ENCODE measurements at regions not wholly inside any gene's neighbourhood (a gene's known extent, or its start where the extent isn't known, plus 50 kb on each side); places are given as distances from the start of the nearest gene placed in this dataset.

- no peaks in the 10 kb centered on the region for H3K27me3 Mint-ChIP-seq (ENCODE audit: insufficient read depth, low read depth)
- H3K27ac Mint-ChIP-seq: no peak overlapping the region
- H4K20me1 ChIP-seq (ENCODE audit: low read depth): no peaks in the 10 kb centered on the region
- no peaks in the 10 kb centered on the region for H3K36me3 Mint-ChIP-seq
- H3K27ac ChIP-seq: no peak overlapping the region
- H3F3A ChIP-seq (ENCODE audit: low read depth): no peaks in the 10 kb centered on the region
- H3K9ac ChIP-seq: no peak overlapping the region
- H3K27me3 ChIP-seq: no peaks in the 10 kb centered on the region
- no peak overlapping the region for H2AFZ ChIP-seq (replicated peaks)
- no peaks in the 10 kb centered on the region for H3K36me3 ChIP-seq
- H3K9me3 ChIP-seq (ENCODE audit: low read depth): no peaks in the 10 kb centered on the region
- no peak overlapping the region for H3K4me2 ChIP-seq
- H3K79me2 ChIP-seq (ENCODE audit: low read depth): no peaks in the 10 kb centered on the region
- H3K4me3 Mint-ChIP-seq: no peak overlapping the region
- no peaks in the 10 kb centered on the region for H3K4me1 ChIP-seq
- TF ChIP-seq EZH2 (IDR thresholded peaks at IDR 0.05): no peak
- no peak for TF ChIP-seq EZH2phosphoT487 (IDR thresholded peaks at IDR 0.05)
- no peak for TF ChIP-seq CTCF (IDR thresholded peaks at IDR 0.05)
- DNase-seq (ENCODE audit: low spot score): no peak
- no peaks in the 10 kb centered on the region for H3K4me1 Mint-ChIP-seq
- H3K4me3 ChIP-seq: no peak overlapping the region
- H3K9me3 Mint-ChIP-seq: no peaks in the 10 kb centered on the region
Measured at GRCh38 chr18:67621049-67621713, 104.7 kb upstream of the DSEL start.

DNA sequence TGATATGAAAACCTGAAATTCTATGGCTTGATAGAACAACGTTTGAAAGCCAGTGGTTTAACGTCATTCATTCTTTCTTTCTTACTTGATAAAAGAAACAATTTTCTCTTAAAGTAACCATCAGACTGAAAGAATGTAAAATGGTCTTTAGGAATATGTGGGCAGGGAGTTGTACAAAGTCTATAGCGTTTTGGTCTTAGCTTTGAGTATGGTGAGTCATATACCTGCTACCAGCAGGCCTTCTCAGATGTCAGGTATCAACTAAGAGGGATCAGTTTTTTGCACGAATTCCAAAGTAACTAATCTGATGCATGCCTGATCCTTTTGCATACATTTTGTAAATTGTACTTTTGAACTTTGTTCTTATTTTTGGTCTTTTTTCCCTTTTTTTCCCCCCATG lies 101.5 kb upstream of the DSEL start:
- Histone ChIP-seq H3K9me3 (ENCODE audit: low read depth) (no peaks in the 10 kb centered on the region), H3K36me3 (no peaks in the 10 kb centered on the region), H3K4me2 (no peak overlapping the region), H3K4me1 (no peaks in the 10 kb centered on the region), H3K4me3 (no peak overlapping the region), H3K27me3 (no peaks in the 10 kb centered on the region), H3F3A (ENCODE audit: low read depth) (no peaks in the 10 kb centered on the region), H3K79me2 (ENCODE audit: low read depth) (no peaks in the 10 kb centered on the region), H4K20me1 (ENCODE audit: low read depth) (no peaks in the 10 kb centered on the region), H2AFZ (replicated peaks) (no peak overlapping the region), H3K9ac (no peak overlapping the region), H3K27ac (no peak overlapping the region)
- DNase-seq (ENCODE audit: low spot score): no peak
- Mint-ChIP-seq H3K27me3 (ENCODE audit: insufficient read depth, low read depth) (no peaks in the 10 kb centered on the region), H3K9me3 (no peaks in the 10 kb centered on the region), H3K4me3 (no peak overlapping the region), H3K27ac (no peak overlapping the region), H3K36me3 (no peaks in the 10 kb centered on the region), H3K4me1 (no peaks in the 10 kb centered on the region)
- TF ChIP-seq EZH2phosphoT487 (IDR thresholded peaks at IDR 0.05) (no peak), CTCF (IDR thresholded peaks at IDR 0.05) (no peak), EZH2 (IDR thresholded peaks at IDR 0.05) (no peak)

- DNase-seq (ENCODE audit: low spot score): no peak
- H3K9me3 Mint-ChIP-seq: no peaks in the 10 kb centered on the region
- H3K36me3 Mint-ChIP-seq: no peaks in the 10 kb centered on the region
- TF ChIP-seq EZH2phosphoT487 (IDR thresholded peaks at IDR 0.05): no peak
- TF ChIP-seq EZH2 (IDR thresholded peaks at IDR 0.05): no peak
- no peak for TF ChIP-seq CTCF (IDR thresholded peaks at IDR 0.05)
- no peak overlapping the region for H3K4me3 ChIP-seq
- no peaks in the 10 kb centered on the region for H3K9me3 ChIP-seq (ENCODE audit: low read depth)
- no peak overlapping the region for H3K27ac ChIP-seq
- no peaks in the 10 kb centered on the region for H3F3A ChIP-seq (ENCODE audit: low read depth)
- H3K4me1 Mint-ChIP-seq: no peaks in the 10 kb centered on the region
- H3K36me3 ChIP-seq: no peaks in the 10 kb centered on the region
- no peak overlapping the region for H3K4me2 ChIP-seq
- no peak overlapping the region for H3K4me3 Mint-ChIP-seq
- H3K9ac ChIP-seq: no peak overlapping the region
- H3K27me3 Mint-ChIP-seq (ENCODE audit: insufficient read depth, low read depth): no peaks in the 10 kb centered on the region
- H3K27ac Mint-ChIP-seq: no peak overlapping the region
- no peaks in the 10 kb centered on the region for H3K27me3 ChIP-seq
- no peak overlapping the region for H2AFZ ChIP-seq (replicated peaks)
- no peaks in the 10 kb centered on the region for H3K4me1 ChIP-seq
- H3K79me2 ChIP-seq (ENCODE audit: low read depth): no peaks in the 10 kb centered on the region
- no peaks in the 10 kb centered on the region for H4K20me1 ChIP-seq (ENCODE audit: low read depth)
Measured at GRCh38 chr18:67615876-67616275, 99.4 kb upstream of the DSEL start.
